ENCODE measurements at regions not wholly inside any gene's neighbourhood (a gene's known extent, or its start where the extent isn't known, plus 50 kb on each side); places are given as distances from the start of the nearest gene placed in this dataset.
A peak's percentile ranks its signal among the peaks of the same experiment; 100 is the strongest.

DNA sequence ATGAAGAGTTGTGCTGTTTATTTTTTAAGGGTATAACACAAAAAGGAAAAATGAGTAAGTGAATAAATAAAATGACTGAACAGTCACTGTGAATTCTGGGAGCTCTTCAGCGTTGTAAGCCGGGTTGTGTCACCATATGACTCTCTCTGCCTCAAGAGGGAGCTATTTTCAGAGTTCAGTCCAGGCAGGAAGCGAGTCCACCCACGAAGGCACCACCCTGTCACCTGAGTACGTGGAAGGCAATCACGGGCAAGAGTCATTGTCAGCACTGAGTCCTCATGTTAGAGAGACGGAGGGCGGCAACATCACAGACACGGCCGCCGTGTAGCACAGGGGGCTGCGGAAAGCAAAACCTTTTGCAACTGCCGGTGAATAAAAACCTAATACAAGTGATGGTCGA is 227.6 kb downstream of the UTP18 start:
- no peak for TF ChIP-seq CTCF (IDR thresholded peaks at IDR 0.05; ENCODE audit: low read depth, low read length)
- peak in 1 of 2 donors; percentile 3 for DNase-seq (ENCODE audit: low read depth in 2 of 2)
- H3K4me3 ChIP-seq (replicated peaks in 1 of 2; ENCODE audit: low read depth in 2 of 2, low read length in 2 of 2), result no peak overlapping the region

GRCh38 chr17:51491416-51491815 is 231.1 kb downstream of the UTP18 start:
- no peak for TF ChIP-seq CTCF (IDR thresholded peaks at IDR 0.05; ENCODE audit: low read depth, low read length)
- no peak for DNase-seq (ENCODE audit: low read depth in 2 of 2)
- no peak overlapping the region for H3K4me3 ChIP-seq (replicated peaks in 1 of 2; ENCODE audit: low read depth in 2 of 2, low read length in 2 of 2)

DNA sequence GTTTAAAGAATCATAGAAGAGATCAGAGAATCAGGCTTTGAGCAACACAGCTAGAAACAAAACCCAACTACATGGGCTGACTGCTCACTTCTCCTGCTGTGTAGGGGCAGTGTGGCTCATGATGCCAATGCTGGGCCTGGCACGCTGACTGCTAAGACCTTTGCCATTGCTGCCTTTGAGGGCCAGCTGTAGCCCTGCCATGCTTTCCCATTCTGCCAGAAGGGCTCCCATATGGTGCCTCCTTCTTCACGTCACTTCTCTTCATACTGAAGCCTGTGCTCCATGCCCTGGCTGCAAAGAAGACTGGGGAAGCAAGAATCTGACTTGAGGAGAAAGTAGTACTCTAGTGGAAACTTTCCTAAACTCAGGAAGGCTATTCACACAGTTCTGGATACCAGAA is 232.9 kb downstream of the UTP18 start:
- TF ChIP-seq CTCF (IDR thresholded peaks at IDR 0.05; ENCODE audit: low read depth, low read length), result no peak
- H3K4me3 ChIP-seq (replicated peaks in 1 of 2; ENCODE audit: low read depth in 2 of 2, low read length in 2 of 2), result no peak overlapping the region
- no peak for DNase-seq (ENCODE audit: low read depth in 2 of 2)

DNA sequence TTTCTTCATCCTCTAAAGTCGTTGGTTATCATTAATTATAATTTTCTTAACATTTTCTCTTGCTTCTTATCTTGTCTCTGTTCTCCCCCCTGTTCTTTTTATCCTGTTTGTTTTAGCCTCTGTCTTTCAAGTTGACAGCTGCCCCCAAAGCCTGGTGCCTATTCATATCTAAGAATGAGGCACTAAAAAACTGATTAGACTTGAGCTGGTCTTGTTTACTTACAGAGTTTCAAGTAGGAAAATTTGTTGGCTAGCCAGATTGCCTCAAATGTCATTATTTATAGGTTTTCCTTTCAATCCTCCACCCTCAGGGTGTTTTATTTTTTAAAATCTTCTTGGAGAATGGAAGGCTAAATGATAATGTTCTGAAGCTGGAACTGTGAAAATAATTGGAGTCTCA is 236.0 kb downstream of the UTP18 start:
- DNase-seq (ENCODE audit: low read depth in 2 of 2), result no peak

GRCh38 chr17:51499897-51500296 is 239.6 kb downstream of the UTP18 start:
- DNase-seq (ENCODE audit: low read depth in 2 of 2), result no peak
- H3K4me3 ChIP-seq (replicated peaks in 1 of 2; ENCODE audit: low read depth in 2 of 2, low read length in 2 of 2), result no peak overlapping the region
- no peak for TF ChIP-seq CTCF (IDR thresholded peaks at IDR 0.05; ENCODE audit: low read depth, low read length)

More for the DNA sequence above, 236.0 kb downstream of the UTP18 start:
- H3K4me3 ChIP-seq (replicated peaks in 1 of 2; ENCODE audit: low read depth in 2 of 2, low read length in 2 of 2), result no peak overlapping the region
- TF ChIP-seq CTCF (IDR thresholded peaks at IDR 0.05; ENCODE audit: low read depth, low read length), result no peak

DNA sequence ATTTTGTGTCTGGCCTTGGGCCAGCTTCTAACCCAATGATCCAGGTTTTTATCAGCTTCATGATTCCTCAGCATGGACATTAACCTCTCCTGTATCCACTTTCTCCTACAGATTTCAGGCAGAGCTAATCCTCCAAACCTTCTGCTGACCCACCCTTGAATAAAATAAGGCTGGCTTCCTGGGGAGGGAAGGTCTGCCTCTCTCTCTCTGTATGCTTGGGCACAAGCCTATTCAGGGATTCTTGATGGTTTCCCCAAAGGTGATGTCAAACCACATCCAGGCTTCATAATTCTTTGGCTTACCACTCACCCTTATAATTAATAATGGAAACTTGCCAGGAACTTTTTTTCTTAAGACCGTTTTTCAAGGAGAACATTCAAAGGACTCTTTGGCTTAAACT is 240.1 kb downstream of the UTP18 start:
- no peak overlapping the region for H3K4me3 ChIP-seq (replicated peaks in 1 of 2; ENCODE audit: low read depth in 2 of 2, low read length in 2 of 2)
- no peak for DNase-seq (ENCODE audit: low read depth in 2 of 2)
- TF ChIP-seq CTCF (IDR thresholded peaks at IDR 0.05; ENCODE audit: low read depth, low read length), result no peak

GRCh38 chr17:51505450-51505849 is 245.1 kb downstream of the UTP18 start:
- TF ChIP-seq CTCF (IDR thresholded peaks at IDR 0.05; ENCODE audit: low read depth, low read length), result no peak
- DNase-seq (ENCODE audit: low read depth in 2 of 2), result no peak
- H3K4me3 ChIP-seq (replicated peaks in 1 of 2; ENCODE audit: low read depth in 2 of 2, low read length in 2 of 2), result no peak overlapping the region

Data from cardiac fibroblast (primary cell).